Fibroblast of skin of left quadriceps (primary cell): ENCODE measurements at regions not wholly inside any gene's neighbourhood (a gene's known extent, or its start where the extent isn't known, plus 50 kb on each side); places are given as distances from the start of the nearest gene placed in this dataset.
"Not testable (repeated sequence)": the region's sequence is repeated elsewhere in the genome, so short reads cannot be mapped to it uniquely, and the experiment has no call there.

Experiments
- DNase-seq, 2 experiments: peaks; one replicate each; pipeline ENCODE4 v3.0.0-alpha.2; 2013; ENCODE audit warnings: low read depth in 2 of 2

GRCh38 chr10:30765022-30765615 is 135.6 kb upstream of the LYZL2 start:
- DNase-seq = no peak

- no peak for DNase-seq
These were observed 134.4 kb upstream of the LYZL2 start for GRCh38 chr10:30763918-30764317.

- DNase-seq = no peak
These were observed 133.1 kb upstream of the LYZL2 start for GRCh38 chr10:30762620-30763019.

- DNase-seq = no peak
These were observed 129.9 kb upstream of the LYZL2 start for GRCh38 chr10:30759423-30759822.

- DNase-seq = no peak
These were observed 128.8 kb upstream of the LYZL2 start for GRCh38 chr10:30758338-30758737.

GRCh38 chr10:30756896-30757295 is 127.3 kb upstream of the LYZL2 start:
- DNase-seq = no peak

- DNase-seq = no peak
These were observed 126.6 kb upstream of the LYZL2 start for GRCh38 chr10:30756151-30756550.

- peak; percentile 71 to 79 for DNase-seq
These were observed 125.9 kb upstream of the LYZL2 start for GRCh38 chr10:30755441-30755953.

GRCh38 chr10:30752481-30752881 is 122.9 kb upstream of the LYZL2 start:
- no peak for DNase-seq

GRCh38 chr10:30751678-30752331 is 122.3 kb upstream of the LYZL2 start:
- peak in 1 of 2 experiments; percentile 40 for DNase-seq

GRCh38 chr10:30750971-30751677 is 121.6 kb upstream of the LYZL2 start:
- DNase-seq = no peak

GRCh38 chr10:30749385-30749784 is 119.8 kb upstream of the LYZL2 start:
- DNase-seq = peak; percentile 82 to 86

- DNase-seq = no peak
These were observed 118.8 kb upstream of the LYZL2 start for GRCh38 chr10:30748152-30748973.

- no peak for DNase-seq
These were observed 118.1 kb upstream of the LYZL2 start for GRCh38 chr10:30747633-30748032.

- DNase-seq = no peak
These were observed 116.4 kb upstream of the LYZL2 start for GRCh38 chr10:30745953-30746352.

- DNase-seq = no peak
These were observed 114.6 kb upstream of the LYZL2 start for GRCh38 chr10:30744106-30744505.

- DNase-seq = no peak
These were observed 114.0 kb upstream of the LYZL2 start for GRCh38 chr10:30743586-30743985.

GRCh38 chr10:30742471-30742870 is 112.9 kb upstream of the LYZL2 start:
- no peak for DNase-seq

- DNase-seq = not testable (repeated sequence)
These were observed 111.2 kb upstream of the LYZL2 start for GRCh38 chr10:30740774-30741173.

- DNase-seq = no peak
These were observed 108.9 kb upstream of the LYZL2 start for GRCh38 chr10:30738416-30738815.

GRCh38 chr10:30737931-30738391 is 108.4 kb upstream of the LYZL2 start:
- DNase-seq = no peak

GRCh38 chr10:30736685-30737232 is 107.2 kb upstream of the LYZL2 start:
- peak; percentile 99 for DNase-seq
